Panc1 (cell line): ENCODE measurements at regions not wholly inside any gene's neighbourhood (a gene's known extent, or its start where the extent isn't known, plus 50 kb on each side); places are given as distances from the start of the nearest gene placed in this dataset.

Experiments used
- POLR2AphosphoS5 ChIP-seq: IDR thresholded peaks from 2 replicates; pipeline ENCODE4 v1.6.1; 2012; ENCODE audit warnings: mild to moderate bottlenecking, low read depth, low read length, moderate library complexity
- SIN3A ChIP-seq: IDR thresholded peaks from 2 replicates; pipeline ENCODE4 v1.6.1; 2012; ENCODE audit warnings: low read depth, mild to moderate bottlenecking, low read length, moderate library complexity, borderline replicate concordance; ENCODE audit not compliant: insufficient read depth
- TCF7L2 ChIP-seq: IDR thresholded peaks from 2 replicates; pipeline ENCODE4 v1.6.1; 2011; ENCODE audit warnings: mild to moderate bottlenecking, low read depth, low read length, inconsistent platforms
- TF ChIP-seq, protein P1 (sequence below): fragments of 450-650 bp; IDR thresholded peaks from 2 replicates; pipeline ENCODE4 v1.5.1; 2017; ENCODE audit warnings: mild to moderate bottlenecking
- TF ChIP-seq, protein P2 (sequence below), 2 experiments: IDR thresholded peaks; 2 replicates each; pipeline ENCODE4 v1.6.1; 2011 to 2012; ENCODE audit warnings: low read depth in 2 of 2, control low read depth in 1 of 2, low read length in 1 of 2, mild to moderate bottlenecking in 1 of 2, moderate library complexity in 1 of 2; ENCODE audit not compliant: insufficient read depth in 1 of 2

DNA sequence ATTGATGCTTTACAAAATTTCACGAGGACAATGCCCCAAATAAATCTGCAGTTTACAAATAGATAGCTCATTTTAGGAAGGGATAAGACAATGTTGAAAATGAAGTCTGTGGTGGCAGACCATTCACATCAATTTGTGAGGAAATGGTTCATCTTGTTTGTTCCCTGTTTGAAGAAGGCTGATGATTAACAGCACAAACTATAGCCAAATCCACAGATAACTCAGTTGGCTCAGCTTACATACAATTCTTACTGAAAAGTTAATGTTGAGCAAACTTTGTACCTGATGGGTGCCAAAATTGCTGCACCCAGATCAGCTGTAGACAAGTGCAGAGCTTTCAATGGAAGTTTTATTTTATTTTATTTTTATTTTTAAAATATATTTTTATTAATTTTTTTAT, 763.9 kb downstream of the DOK5 start:
- TF ChIP-seq, protein P1, sequence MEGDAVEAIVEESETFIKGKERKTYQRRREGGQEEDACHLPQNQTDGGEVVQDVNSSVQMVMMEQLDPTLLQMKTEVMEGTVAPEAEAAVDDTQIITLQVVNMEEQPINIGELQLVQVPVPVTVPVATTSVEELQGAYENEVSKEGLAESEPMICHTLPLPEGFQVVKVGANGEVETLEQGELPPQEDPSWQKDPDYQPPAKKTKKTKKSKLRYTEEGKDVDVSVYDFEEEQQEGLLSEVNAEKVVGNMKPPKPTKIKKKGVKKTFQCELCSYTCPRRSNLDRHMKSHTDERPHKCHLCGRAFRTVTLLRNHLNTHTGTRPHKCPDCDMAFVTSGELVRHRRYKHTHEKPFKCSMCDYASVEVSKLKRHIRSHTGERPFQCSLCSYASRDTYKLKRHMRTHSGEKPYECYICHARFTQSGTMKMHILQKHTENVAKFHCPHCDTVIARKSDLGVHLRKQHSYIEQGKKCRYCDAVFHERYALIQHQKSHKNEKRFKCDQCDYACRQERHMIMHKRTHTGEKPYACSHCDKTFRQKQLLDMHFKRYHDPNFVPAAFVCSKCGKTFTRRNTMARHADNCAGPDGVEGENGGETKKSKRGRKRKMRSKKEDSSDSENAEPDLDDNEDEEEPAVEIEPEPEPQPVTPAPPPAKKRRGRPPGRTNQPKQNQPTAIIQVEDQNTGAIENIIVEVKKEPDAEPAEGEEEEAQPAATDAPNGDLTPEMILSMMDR: no peak
- TF ChIP-seq POLR2AphosphoS5 (no peak), SIN3A (no peak), TCF7L2 (no peak)
- TF ChIP-seq, protein P2, sequence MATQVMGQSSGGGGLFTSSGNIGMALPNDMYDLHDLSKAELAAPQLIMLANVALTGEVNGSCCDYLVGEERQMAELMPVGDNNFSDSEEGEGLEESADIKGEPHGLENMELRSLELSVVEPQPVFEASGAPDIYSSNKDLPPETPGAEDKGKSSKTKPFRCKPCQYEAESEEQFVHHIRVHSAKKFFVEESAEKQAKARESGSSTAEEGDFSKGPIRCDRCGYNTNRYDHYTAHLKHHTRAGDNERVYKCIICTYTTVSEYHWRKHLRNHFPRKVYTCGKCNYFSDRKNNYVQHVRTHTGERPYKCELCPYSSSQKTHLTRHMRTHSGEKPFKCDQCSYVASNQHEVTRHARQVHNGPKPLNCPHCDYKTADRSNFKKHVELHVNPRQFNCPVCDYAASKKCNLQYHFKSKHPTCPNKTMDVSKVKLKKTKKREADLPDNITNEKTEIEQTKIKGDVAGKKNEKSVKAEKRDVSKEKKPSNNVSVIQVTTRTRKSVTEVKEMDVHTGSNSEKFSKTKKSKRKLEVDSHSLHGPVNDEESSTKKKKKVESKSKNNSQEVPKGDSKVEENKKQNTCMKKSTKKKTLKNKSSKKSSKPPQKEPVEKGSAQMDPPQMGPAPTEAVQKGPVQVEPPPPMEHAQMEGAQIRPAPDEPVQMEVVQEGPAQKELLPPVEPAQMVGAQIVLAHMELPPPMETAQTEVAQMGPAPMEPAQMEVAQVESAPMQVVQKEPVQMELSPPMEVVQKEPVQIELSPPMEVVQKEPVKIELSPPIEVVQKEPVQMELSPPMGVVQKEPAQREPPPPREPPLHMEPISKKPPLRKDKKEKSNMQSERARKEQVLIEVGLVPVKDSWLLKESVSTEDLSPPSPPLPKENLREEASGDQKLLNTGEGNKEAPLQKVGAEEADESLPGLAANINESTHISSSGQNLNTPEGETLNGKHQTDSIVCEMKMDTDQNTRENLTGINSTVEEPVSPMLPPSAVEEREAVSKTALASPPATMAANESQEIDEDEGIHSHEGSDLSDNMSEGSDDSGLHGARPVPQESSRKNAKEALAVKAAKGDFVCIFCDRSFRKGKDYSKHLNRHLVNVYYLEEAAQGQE (IDR thresholded peaks at IDR 0.05; ENCODE audit: insufficient read depth in 1 of 2, low read depth in 2 of 2, low read length in 1 of 2): no peak
